ENCODE measurements at regions not wholly inside any gene's neighbourhood (a gene's known extent, or its start where the extent isn't known, plus 50 kb on each side); places are given as distances from the start of the nearest gene placed in this dataset.

GRCh38 chr14:89566180-89566579, 149.1 kb upstream of the FOXN3 start:
- H3K4me2 ChIP-seq (ENCODE audit: low read length) = no peak overlapping the region
- no peak overlapping the region for H3K9ac ChIP-seq (ENCODE audit: low read length)
- H3F3A ChIP-seq (ENCODE audit: insufficient read depth, low read length, poor library complexity, severe bottlenecking) = no peaks in the 10 kb centered on the region
- no peak overlapping the region for H3K4me3 ChIP-seq (ENCODE audit: low read length)
- H3K36me3 ChIP-seq (ENCODE audit: insufficient read depth, low read length) = no peaks in the 10 kb centered on the region
- H4K20me1 ChIP-seq (ENCODE audit: insufficient read depth) = no peaks in the 10 kb centered on the region
- no peaks in the 10 kb centered on the region for H3K79me2 ChIP-seq (replicated peaks; ENCODE audit: insufficient read depth, low read length)
- TF ChIP-seq REST (IDR thresholded peaks at IDR 0.05; ENCODE audit: borderline replicate concordance) (no peak), TAF1 (IDR thresholded peaks at IDR 0.05; ENCODE audit: low read depth) (no peak), EP300 (conservative IDR thresholded peaks at IDR 0.05; ENCODE audit: poor library complexity, severe bottlenecking) (no peak), CTCF (IDR thresholded peaks at IDR 0.05; ENCODE audit: poor library complexity, severe bottlenecking) (no peak)
- H3K27me3 ChIP-seq (ENCODE audit: insufficient read depth, low read depth, low read length) = no peaks in the 10 kb centered on the region
- no peaks in the 10 kb centered on the region for H3K9me2 ChIP-seq (ENCODE audit: insufficient read depth, low read length)
- H3K9me3 ChIP-seq (ENCODE audit: low read length) = no peaks in the 10 kb centered on the region
- no peak overlapping the region for H2AFZ ChIP-seq (ENCODE audit: low read depth, low read length)
- no peak overlapping the region for H3K27ac ChIP-seq (ENCODE audit: low read length)

GRCh38 chr14:89565607-89566006, 148.6 kb upstream of the FOXN3 start:
- H3K9me3 ChIP-seq (ENCODE audit: low read length) = no peaks in the 10 kb centered on the region
- no peaks in the 10 kb centered on the region for H3K9me2 ChIP-seq (ENCODE audit: insufficient read depth, low read length)
- H3K4me3 ChIP-seq (ENCODE audit: low read length) = no peak overlapping the region
- no peak for TF ChIP-seq REST (IDR thresholded peaks at IDR 0.05; ENCODE audit: borderline replicate concordance)
- no peak for TF ChIP-seq MXI1 (conservative IDR thresholded peaks at IDR 0.05; ENCODE audit: poor library complexity, severe bottlenecking)
- no peak for TF ChIP-seq RAD21 (conservative IDR thresholded peaks at IDR 0.05)
- TF ChIP-seq CTCF (IDR thresholded peaks at IDR 0.05; ENCODE audit: poor library complexity, severe bottlenecking) = no peak
- no peak for TF ChIP-seq EZH2 (IDR thresholded peaks at IDR 0.05; ENCODE audit: borderline replicate concordance, insufficient read depth, low read length, poor library complexity, severe bottlenecking)
- TF ChIP-seq POLR2AphosphoS5 (IDR thresholded peaks at IDR 0.05) = no peak
- no peak for TF ChIP-seq TAF1 (IDR thresholded peaks at IDR 0.05; ENCODE audit: low read depth)
- no peak for TF ChIP-seq EP300 (conservative IDR thresholded peaks at IDR 0.05; ENCODE audit: poor library complexity, severe bottlenecking)
- H2AFZ ChIP-seq (ENCODE audit: low read depth, low read length) = no peak overlapping the region
- no peaks in the 10 kb centered on the region for H3F3A ChIP-seq (ENCODE audit: insufficient read depth, low read length, poor library complexity, severe bottlenecking)
- H3K4me2 ChIP-seq (ENCODE audit: low read length) = no peak overlapping the region
- H3K36me3 ChIP-seq (ENCODE audit: insufficient read depth, low read length) = no peaks in the 10 kb centered on the region
- H3K79me2 ChIP-seq (replicated peaks; ENCODE audit: insufficient read depth, low read length) = no peaks in the 10 kb centered on the region
- H3K27me3 ChIP-seq (ENCODE audit: insufficient read depth, low read depth, low read length) = no peaks in the 10 kb centered on the region
- no peak overlapping the region for H3K9ac ChIP-seq (ENCODE audit: low read length)
- H4K20me1 ChIP-seq (ENCODE audit: insufficient read depth) = no peaks in the 10 kb centered on the region
- no peak overlapping the region for H3K27ac ChIP-seq (ENCODE audit: low read length)

Data from neural cell (in vitro differentiated cells).